ENCODE measurements at regions not wholly inside any gene's neighbourhood (a gene's known extent, or its start where the extent isn't known, plus 50 kb on each side); places are given as distances from the start of the nearest gene placed in this dataset.

DNA sequence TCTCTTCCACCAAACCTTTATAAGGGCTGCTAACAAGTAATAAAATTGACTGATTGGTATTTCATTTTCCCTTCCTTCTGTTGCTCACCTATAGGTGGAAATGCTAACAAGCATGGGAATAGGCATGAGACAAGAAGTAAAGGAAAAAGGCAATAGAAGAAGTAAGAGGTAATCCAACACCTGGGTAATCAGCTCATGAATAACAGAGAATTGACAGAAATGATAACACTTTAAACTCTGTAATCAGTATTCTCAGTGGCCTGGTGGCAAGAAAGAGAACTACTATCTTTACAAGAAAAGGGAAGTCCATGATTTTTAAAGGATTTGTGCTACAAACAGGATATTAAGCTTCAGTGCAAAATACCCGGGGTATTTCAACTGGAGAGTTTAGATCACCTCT lies 737.8 kb downstream of the RERGL start:
- TF ChIP-seq EZH2 (IDR thresholded peaks at IDR 0.05; ENCODE audit: borderline replicate concordance, insufficient read depth, low read depth, low read length, poor library complexity, severe bottlenecking) (no peak), CTCF (IDR thresholded peaks at IDR 0.05) (no peak)

Measured in B cell (primary cell).